HG02588 (cell line): ENCODE measurements at regions not wholly inside any gene's neighbourhood (a gene's known extent, or its start where the extent isn't known, plus 50 kb on each side); places are given as distances from the start of the nearest gene placed in this dataset.

ENCODE experiments used
- ATAC-seq: cut with Tn5 transposase; IDR thresholded peaks from one replicate; pipeline ENCODE4 v1.9.1; 2021; ENCODE audit warnings: mild to moderate bottlenecking, moderate library complexity; ENCODE audit not compliant: unreplicated experiment

GRCh38 chr10:78502210-78502936, 468.7 kb downstream of the RPS24 start:
- ATAC-seq: no peak

DNA sequence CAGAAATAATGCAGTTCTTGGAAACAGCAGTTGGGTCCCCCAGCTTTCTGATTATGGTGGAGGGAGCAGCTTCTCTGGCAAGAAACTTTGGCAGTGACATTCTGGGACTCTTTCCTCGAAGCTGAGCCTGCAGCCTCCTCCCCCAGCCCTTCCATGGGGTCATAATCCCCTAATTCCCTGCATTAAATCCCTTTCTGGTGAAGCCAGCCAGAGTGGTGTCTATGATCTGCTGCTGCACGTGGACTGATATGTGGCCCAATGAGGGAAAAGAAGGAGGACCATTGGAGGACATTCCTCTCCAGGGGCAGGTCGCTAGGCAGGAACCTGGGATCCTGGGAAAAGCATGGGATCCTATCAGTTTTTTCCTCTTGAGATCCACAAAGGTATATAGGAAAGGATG, 470.5 kb downstream of the RPS24 start:
- no peak for ATAC-seq

DNA sequence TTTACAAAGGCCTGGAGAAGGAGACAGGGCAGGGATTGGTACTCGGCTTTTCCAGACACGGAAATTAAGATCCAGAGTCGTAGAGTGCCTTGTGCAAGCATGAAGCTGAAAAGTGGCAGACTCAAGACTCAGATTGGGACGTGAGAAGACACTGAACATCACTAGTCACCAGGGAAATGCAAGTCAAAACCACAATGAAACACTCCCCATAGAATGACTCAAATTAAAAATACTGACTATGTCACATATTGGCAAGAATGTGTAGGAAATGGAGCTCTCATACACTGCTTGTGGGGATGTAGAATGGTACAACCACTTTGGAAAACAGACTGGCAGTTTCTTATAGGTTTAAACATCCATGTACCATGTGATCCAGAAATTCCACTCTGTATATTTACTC, 472.0 kb downstream of the RPS24 start:
- ATAC-seq: no peak

- no peak for ATAC-seq
These were observed 473.0 kb downstream of the RPS24 start for GRCh38 chr10:78506614-78507013.

GRCh38 chr10:78507510-78508160, 474.0 kb downstream of the RPS24 start:
- no peak for ATAC-seq

- ATAC-seq: no peak
These were observed 475.5 kb downstream of the RPS24 start for GRCh38 chr10:78508955-78509748.

DNA sequence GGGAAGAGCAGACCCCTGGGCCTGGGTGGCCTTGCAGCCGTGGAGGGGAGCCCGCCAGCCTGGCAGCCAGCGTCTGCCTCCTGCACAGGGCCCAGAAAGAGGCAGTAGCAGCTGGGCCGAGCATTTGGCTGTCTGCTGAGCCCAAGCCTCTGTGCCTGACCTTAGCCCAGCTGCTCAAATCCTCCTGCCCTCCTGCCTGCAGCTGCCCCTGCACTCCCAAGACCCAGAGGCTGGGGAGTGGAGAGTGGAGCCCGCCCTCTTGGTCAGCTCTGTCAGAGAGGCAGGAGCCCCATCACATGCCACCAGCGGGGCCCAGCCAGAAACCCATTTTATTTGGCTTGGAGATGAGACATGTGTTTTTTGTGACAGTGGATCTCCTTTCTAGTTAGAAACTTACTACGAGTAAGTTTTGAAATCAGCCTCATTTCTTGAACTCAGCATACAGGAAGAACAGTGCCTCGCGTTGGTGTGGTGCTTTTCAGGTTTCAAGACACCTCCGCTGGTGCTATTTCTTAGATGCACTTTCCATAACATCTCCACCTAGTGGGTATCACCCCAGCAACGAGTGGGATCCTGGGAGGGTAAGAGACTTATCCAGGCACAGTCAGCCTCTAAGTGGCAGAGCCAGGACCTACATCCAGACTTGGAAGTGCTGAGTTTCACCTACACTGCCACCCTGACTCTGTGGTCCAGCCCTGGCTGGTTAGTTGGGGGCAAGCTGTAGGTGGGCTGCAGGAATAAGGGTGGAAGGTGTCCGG, 477.1 kb downstream of the RPS24 start:
- ATAC-seq: no peak

DNA sequence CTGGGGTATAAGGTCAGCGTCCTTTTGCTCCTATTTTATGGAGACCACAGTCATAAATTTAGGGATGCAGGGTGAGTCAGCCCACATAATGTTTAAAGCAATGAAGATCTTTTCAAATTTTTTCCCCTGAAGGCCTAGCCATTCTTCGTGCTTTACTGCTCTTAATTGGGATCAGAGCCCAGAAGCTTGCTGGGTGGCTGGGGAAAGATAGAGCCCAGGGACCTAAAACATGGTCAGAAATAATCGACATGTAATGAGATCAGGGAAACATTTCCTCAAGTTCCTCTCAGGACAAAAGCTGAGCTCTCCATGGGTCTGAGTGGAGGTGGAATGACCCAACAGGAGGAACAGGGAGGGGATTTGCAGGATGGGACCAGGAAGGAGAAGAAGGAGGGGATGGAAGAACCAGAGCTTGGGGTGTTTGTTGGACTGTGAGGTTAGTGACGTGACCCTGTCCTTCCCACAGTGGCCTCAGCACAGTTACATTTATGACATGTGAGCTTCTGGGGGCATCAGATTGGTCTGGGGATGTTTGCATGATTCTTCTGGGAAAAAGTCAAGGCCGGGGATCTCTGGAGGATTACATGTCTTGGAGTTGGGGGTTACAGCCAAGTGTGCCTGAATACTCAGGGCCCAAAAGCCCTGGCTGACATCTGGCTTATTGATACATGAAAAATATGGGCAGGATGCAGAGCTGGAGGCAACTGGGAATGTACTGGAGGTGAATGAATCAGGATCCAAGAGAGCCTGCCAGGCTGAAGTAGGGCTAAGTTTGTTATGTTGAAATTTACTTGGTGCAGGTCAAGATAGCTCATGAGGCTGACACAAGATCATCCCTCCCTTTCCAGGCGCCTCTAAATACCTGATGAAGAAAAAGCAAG, 477.9 kb downstream of the RPS24 start:
- ATAC-seq: no peak

DNA sequence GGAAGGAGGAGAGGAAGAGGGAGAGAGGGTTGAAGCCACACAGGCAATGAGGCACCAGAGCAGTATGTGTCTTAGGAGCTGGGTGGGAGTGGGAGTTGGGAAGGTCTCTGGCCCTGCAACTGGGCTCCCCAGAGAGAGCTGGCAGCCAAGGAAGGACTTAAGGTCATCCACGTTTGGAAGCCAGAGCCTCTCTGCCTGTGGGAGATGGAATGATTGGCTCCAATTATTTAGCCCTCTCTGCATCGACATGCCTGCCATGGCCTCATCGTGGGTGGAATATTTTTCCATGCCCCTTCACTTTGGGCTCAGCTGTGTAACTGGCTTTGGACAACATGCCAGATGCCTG, 478.5 kb downstream of the RPS24 start:
- ATAC-seq: no peak

GRCh38 chr10:78513330-78513729, 479.7 kb downstream of the RPS24 start:
- ATAC-seq: no peak

DNA sequence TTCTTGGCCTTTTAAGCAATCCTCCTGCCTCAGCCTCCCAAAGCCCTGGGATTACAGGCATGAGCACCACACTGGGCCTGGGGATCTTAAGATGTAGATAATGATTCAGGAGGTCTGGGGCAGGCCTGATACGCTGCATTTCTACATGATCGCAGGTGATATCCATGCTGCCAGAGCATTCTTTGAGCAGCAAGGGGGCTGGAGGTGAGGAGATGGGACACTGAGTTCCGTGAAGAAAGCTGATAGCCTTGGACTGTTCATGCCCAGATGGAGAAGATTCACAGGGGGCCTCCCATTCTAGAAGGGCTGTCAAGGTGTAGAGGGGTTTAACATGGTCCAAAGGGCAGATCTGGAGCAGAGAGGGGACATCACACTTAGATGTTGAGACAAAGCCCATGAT, 480.3 kb downstream of the RPS24 start:
- no peak for ATAC-seq

DNA sequence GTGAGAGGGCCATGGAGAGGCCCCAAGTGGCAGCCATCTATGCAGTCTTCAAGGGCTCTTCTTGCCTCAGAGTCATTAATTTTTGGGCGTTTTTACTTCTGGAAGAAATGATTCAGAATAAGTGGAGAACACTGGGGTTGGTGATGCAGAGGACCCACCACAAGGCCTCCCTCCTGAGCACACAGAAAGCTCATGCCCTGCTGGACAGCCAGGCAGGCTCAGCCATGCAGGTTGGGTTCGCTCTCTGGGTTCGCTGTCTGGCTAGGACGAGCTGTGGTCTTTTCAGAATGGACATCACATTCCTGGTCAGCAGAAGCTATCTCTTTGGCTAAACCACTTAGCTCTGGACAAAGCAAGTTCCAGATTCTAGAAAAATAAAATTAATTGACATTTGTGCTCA, 480.8 kb downstream of the RPS24 start:
- ATAC-seq: no peak

GRCh38 chr10:78515038-78515872, 481.6 kb downstream of the RPS24 start:
- no peak for ATAC-seq

- no peak for ATAC-seq
These were observed 482.1 kb downstream of the RPS24 start for GRCh38 chr10:78515873-78516153.

- ATAC-seq: no peak
These were observed 482.6 kb downstream of the RPS24 start for GRCh38 chr10:78516236-78516635.

- ATAC-seq: no peak
These were observed 483.1 kb downstream of the RPS24 start for GRCh38 chr10:78516756-78517155.

DNA sequence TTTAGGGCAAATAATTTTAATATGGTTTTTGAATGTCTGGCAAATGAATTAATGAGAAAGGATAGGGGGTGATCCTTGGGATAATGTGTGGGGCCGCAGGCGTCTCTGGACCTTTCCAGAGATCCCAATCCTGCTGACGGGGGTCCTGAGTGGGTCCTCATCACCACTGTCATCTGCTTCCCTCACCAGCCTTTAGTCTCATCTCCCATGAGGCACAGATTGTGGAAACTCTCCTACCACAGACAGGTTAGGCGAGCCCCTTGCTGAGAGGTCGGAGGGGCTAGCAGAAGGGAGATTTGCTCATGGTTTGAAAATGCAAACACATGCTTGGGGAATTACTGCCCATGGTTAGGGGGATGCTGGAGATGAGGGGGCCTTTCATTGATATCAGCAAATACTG, 484.6 kb downstream of the RPS24 start:
- no peak for ATAC-seq

GRCh38 chr10:78520737-78521430, 487.2 kb downstream of the RPS24 start:
- ATAC-seq: no peak

DNA sequence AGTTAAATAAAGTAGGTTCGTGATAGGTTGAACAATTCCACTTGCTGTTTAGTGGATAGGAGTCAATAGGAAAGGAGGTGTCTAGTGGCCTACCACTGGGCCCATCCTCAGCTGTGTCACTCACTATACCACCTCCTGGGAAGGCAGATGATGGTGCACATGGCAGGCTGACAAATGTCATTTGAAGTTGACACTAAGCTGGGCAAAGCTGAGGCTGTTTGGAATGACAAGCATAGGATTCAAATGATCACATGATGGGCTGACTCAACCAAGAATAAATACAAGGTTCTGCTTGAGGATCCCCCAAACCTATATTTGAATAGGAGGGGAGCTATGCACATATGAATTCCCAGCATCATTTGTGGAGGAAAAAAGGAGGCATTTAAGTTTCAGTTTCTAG, 489.8 kb downstream of the RPS24 start:
- no peak for ATAC-seq
